GM23338 (cell line): ENCODE measurements at regions not wholly inside any gene's neighbourhood (a gene's known extent, or its start where the extent isn't known, plus 50 kb on each side); places are given as distances from the start of the nearest gene placed in this dataset.

Source experiments
- ATAC-seq: fragments of 200-7000 bp; cut with Tn5 transposase; 3 replicates; pipeline ENCODE4 v1.9.1; 2020
- DNase-seq: peaks from one replicate; pipeline ENCODE4 v3.0.0-alpha.2; 2015; ENCODE audit warnings: low spot score
- H2AFZ ChIP-seq: fragments of 200-600 bp; sonication (generic); 2 replicates; pipeline ENCODE4 v1.8.0; 2016; ENCODE audit warnings: antibody characterized with exemption, mild to moderate bottlenecking, moderate library complexity
- H3F3A ChIP-seq: fragments of 200-600 bp; sonication (generic); replicated peaks from 2 replicates; pipeline ENCODE4 v1.8.0; 2017; ENCODE audit warnings: antibody characterized with exemption, mixed run types, low read depth
- H3K27ac ChIP-seq: fragments of 200-600 bp; sonication (generic); 2 replicates; pipeline ENCODE4 v1.6.1; 2016; ENCODE audit warnings: low read depth
- H3K27me3 ChIP-seq: fragments of 200-600 bp; sonication (generic); 2 replicates; pipeline ENCODE4 v1.8.0; 2016; ENCODE audit warnings: mild to moderate bottlenecking, mixed run types, moderate library complexity; ENCODE audit not compliant: insufficient read depth
- H3K36me3 ChIP-seq: fragments of 200-600 bp; sonication (generic); 2 replicates; pipeline ENCODE4 v1.8.0; 2016; ENCODE audit warnings: mild to moderate bottlenecking; ENCODE audit not compliant: insufficient read depth
- H3K4me1 ChIP-seq: fragments of 200-600 bp; sonication (generic); 2 replicates; pipeline ENCODE4 v1.8.0; 2016; ENCODE audit warnings: mild to moderate bottlenecking, moderate library complexity; ENCODE audit not compliant: insufficient read depth
- H3K4me2 ChIP-seq: fragments of 200-600 bp; sonication (generic); 2 replicates; pipeline ENCODE4 v1.7.1; 2017; ENCODE audit warnings: mixed run types
- H3K4me3 ChIP-seq: fragments of 200-600 bp; sonication (generic); 2 replicates; pipeline ENCODE4 v1.6.1; 2016; ENCODE audit warnings: mixed run types
- H3K79me2 ChIP-seq: fragments of 200-600 bp; sonication (generic); replicated peaks from 2 replicates; pipeline ENCODE4 v1.8.0; 2017; ENCODE audit warnings: mild to moderate bottlenecking; ENCODE audit not compliant: insufficient read depth
- H3K9me2 ChIP-seq: fragments of 200-600 bp; sonication (generic); 2 replicates; pipeline ENCODE4 v1.8.0; 2017; ENCODE audit not compliant: insufficient read depth
- H4K20me1 ChIP-seq: fragments of 200-600 bp; sonication (generic); replicated peaks from 2 replicates; pipeline ENCODE4 v1.8.0; 2017; ENCODE audit warnings: mild to moderate bottlenecking; ENCODE audit not compliant: insufficient read depth
- H3K27ac Mint-ChIP-seq: 2 replicates; pipeline ENCODE4 v1.8.0; 2020; ENCODE audit warnings: inconsistent platforms, mild to moderate bottlenecking, moderate library complexity, mixed read lengths
- H3K27me3 Mint-ChIP-seq: 3 replicates; pipeline ENCODE4 v1.8.0; 2022; ENCODE audit warnings: low read depth, mild to moderate bottlenecking, moderate library complexity, mixed read lengths, inconsistent platforms; ENCODE audit not compliant: insufficient read depth, poor library complexity
- H3K36me3 Mint-ChIP-seq: 3 replicates; pipeline ENCODE4 v1.8.0; 2021; ENCODE audit warnings: low read depth, mild to moderate bottlenecking, inconsistent platforms, moderate library complexity, mixed read lengths
- H3K4me1 Mint-ChIP-seq: 3 replicates; pipeline ENCODE4 v1.8.0; 2020; ENCODE audit warnings: mild to moderate bottlenecking, inconsistent platforms, mixed read lengths
- H3K4me3 Mint-ChIP-seq: 3 replicates; pipeline ENCODE4 v1.8.0; 2021; ENCODE audit warnings: moderate library complexity, mild to moderate bottlenecking, inconsistent platforms, mixed read lengths
- H3K9me3 Mint-ChIP-seq: 3 replicates; pipeline ENCODE4 v1.8.0; 2020; ENCODE audit warnings: moderate library complexity, mild to moderate bottlenecking, inconsistent platforms, mixed read lengths
- CREB1 ChIP-seq: fragments of 250-450 bp; sonication (Bioruptor Pico); IDR thresholded peaks from 2 replicates; pipeline ENCODE4 v1.5.0; 2020; ENCODE audit warnings: low read depth, mild to moderate bottlenecking, moderate library complexity
- EZH2 ChIP-seq: fragments of 200-600 bp; sonication (generic); IDR thresholded peaks from one replicate; pipeline ENCODE4 v1.8.0; 2017; ENCODE audit warnings: antibody characterized with exemption, mild to moderate bottlenecking, low read depth; ENCODE audit not compliant: unreplicated experiment
- EZH2phosphoT487 ChIP-seq: fragments of 200-600 bp; sonication (generic); IDR thresholded peaks from one replicate; pipeline ENCODE4 v1.8.1; 2018; ENCODE audit warnings: antibody characterized with exemption; ENCODE audit not compliant: unreplicated experiment
- JUNB ChIP-seq: IDR thresholded peaks from one replicate; pipeline ENCODE4 v1.6.1; 2016; ENCODE audit warnings: antibody characterized with exemption; ENCODE audit not compliant: unreplicated experiment
- NANOG ChIP-seq: IDR thresholded peaks from 2 replicates; pipeline ENCODE4 v1.6.1; 2016; ENCODE audit warnings: antibody characterized with exemption, borderline replicate concordance
- POLR2AphosphoS5 ChIP-seq: IDR thresholded peaks from 2 replicates; pipeline ENCODE4 v1.6.1; 2016; ENCODE audit warnings: antibody characterized with exemption, low read depth
- REST ChIP-seq: IDR thresholded peaks from one replicate; pipeline ENCODE4 v1.6.1; 2018; ENCODE audit warnings: antibody characterized with exemption; ENCODE audit not compliant: unreplicated experiment
- STAT1 ChIP-seq: IDR thresholded peaks from one replicate; pipeline ENCODE4 v1.6.1; 2016; ENCODE audit warnings: antibody characterized with exemption; ENCODE audit not compliant: unreplicated experiment
- ZNF114 ChIP-seq: fragments of 250-450 bp; sonication (Bioruptor Pico); IDR thresholded peaks from 2 replicates; pipeline ENCODE4 v1.5.0; 2020; ENCODE audit warnings: mild to moderate bottlenecking, moderate library complexity
- ZNF331 ChIP-seq: fragments of 250-450 bp; sonication (Bioruptor Pico); IDR thresholded peaks from 2 replicates; pipeline ENCODE4 v1.5.0; 2020; ENCODE audit warnings: low read depth, mild to moderate bottlenecking, moderate library complexity
- ZNF462 ChIP-seq: fragments of 250-450 bp; sonication (Bioruptor Pico); IDR thresholded peaks from 2 replicates; pipeline ENCODE4 v1.5.0; 2020; ENCODE audit warnings: mild to moderate bottlenecking, moderate library complexity
- TF ChIP-seq, protein P1 (sequence below), 2 experiments: fragments of 200-600 bp in 1 of 2; sonication (generic) in 1 of 2; conservative IDR thresholded peaks; 2 replicates each; pipeline versions ENCODE4 v1.5.1 to v1.6.1; 2016 to 2017; ENCODE audit warnings: antibody characterized with exemption in 2 of 2, low read depth in 2 of 2, mild to moderate bottlenecking in 2 of 2, moderate library complexity in 1 of 2
- TF ChIP-seq, protein P2 (sequence below): IDR thresholded peaks from 2 replicates; pipeline ENCODE4 v1.6.1; 2016; ENCODE audit warnings: antibody characterized with exemption

GRCh38 chr1:36614991-36615390, 132.3 kb upstream of the CSF3R start:
- H3K27me3 ChIP-seq: no peaks in the 10 kb centered on the region
- H3F3A ChIP-seq: no peaks in the 10 kb centered on the region
- H3K9me2 ChIP-seq: no peaks in the 10 kb centered on the region
- TF ChIP-seq EZH2phosphoT487 (no peak), POLR2AphosphoS5 (no peak), NANOG (no peak), JUNB (no peak), REST (no peak), ZNF462 (CRISPR knock-in tag) (no peak), ZNF114 (no peak), ZNF331 (CRISPR knock-in tag) (no peak), STAT1 (no peak), EZH2 (no peak), CREB1 (CRISPR knock-in tag) (no peak)
- TF ChIP-seq, protein P1, sequence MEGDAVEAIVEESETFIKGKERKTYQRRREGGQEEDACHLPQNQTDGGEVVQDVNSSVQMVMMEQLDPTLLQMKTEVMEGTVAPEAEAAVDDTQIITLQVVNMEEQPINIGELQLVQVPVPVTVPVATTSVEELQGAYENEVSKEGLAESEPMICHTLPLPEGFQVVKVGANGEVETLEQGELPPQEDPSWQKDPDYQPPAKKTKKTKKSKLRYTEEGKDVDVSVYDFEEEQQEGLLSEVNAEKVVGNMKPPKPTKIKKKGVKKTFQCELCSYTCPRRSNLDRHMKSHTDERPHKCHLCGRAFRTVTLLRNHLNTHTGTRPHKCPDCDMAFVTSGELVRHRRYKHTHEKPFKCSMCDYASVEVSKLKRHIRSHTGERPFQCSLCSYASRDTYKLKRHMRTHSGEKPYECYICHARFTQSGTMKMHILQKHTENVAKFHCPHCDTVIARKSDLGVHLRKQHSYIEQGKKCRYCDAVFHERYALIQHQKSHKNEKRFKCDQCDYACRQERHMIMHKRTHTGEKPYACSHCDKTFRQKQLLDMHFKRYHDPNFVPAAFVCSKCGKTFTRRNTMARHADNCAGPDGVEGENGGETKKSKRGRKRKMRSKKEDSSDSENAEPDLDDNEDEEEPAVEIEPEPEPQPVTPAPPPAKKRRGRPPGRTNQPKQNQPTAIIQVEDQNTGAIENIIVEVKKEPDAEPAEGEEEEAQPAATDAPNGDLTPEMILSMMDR (conservative IDR thresholded peaks at IDR 0.05; ENCODE audit: low read depth in 2 of 2): no peak
- TF ChIP-seq, protein P2, sequence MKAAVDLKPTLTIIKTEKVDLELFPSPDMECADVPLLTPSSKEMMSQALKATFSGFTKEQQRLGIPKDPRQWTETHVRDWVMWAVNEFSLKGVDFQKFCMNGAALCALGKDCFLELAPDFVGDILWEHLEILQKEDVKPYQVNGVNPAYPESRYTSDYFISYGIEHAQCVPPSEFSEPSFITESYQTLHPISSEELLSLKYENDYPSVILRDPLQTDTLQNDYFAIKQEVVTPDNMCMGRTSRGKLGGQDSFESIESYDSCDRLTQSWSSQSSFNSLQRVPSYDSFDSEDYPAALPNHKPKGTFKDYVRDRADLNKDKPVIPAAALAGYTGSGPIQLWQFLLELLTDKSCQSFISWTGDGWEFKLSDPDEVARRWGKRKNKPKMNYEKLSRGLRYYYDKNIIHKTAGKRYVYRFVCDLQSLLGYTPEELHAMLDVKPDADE: no peak
- H3K4me2 ChIP-seq: no peak overlapping the region
- no peak for ATAC-seq
- Mint-ChIP-seq H3K4me3 (no peak overlapping the region), H3K36me3 (no peaks in the 10 kb centered on the region; the same call in 2 of the 3 replicates), H3K4me1 (no peaks in the 10 kb centered on the region), H3K27ac (no peak overlapping the region), H3K27me3 (no peaks in the 10 kb centered on the region), H3K9me3 (peaks cover 4% of the 10 kb centered on the region; the same call in 2 of the 3 replicates)
- H3K4me3 ChIP-seq: no peak overlapping the region
- H2AFZ ChIP-seq: no peak overlapping the region
- no peaks in the 10 kb centered on the region for H3K4me1 ChIP-seq
- no peaks in the 10 kb centered on the region for H3K79me2 ChIP-seq
- H3K27ac ChIP-seq: no peak overlapping the region
- DNase-seq: no peak
- H4K20me1 ChIP-seq: no peaks in the 10 kb centered on the region
- H3K36me3 ChIP-seq: no peaks in the 10 kb centered on the region
